AG08395 (cell line): ENCODE measurements at regions not wholly inside any gene's neighbourhood (a gene's known extent, or its start where the extent isn't known, plus 50 kb on each side); places are given as distances from the start of the nearest gene placed in this dataset.
"Not testable (repeated sequence)": the region's sequence is repeated elsewhere in the genome, so short reads cannot be mapped to it uniquely, and the experiment has no call there.

Experiments used
- DNase-seq: peaks from one replicate; pipeline ENCODE4 v3.0.0; 2012; ENCODE audit warnings: mixed read lengths, low spot score

DNA sequence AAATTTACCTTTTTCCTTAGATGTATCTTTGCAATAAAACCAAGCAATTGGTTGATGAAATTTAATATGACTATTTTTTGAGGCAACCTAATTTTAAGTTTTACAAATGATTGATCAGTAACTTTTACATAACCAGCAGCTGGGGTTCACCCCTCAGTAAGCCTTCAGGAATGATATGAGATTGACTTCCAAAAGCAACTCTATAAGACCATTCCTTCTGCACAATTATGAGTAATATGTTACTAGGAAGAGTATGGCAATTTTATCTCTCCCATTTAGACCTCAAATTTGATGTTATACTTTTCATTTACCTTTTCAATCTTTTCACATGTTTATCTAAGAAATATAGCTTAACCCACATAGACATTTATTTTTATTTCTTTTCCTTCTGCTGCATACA is 1546.3 kb downstream of the HACE1 start:
- DNase-seq, result no peak

GRCh38 chr6:103294376-103294775 is 1565.3 kb downstream of the HACE1 start:
- not testable (repeated sequence) for DNase-seq

DNA sequence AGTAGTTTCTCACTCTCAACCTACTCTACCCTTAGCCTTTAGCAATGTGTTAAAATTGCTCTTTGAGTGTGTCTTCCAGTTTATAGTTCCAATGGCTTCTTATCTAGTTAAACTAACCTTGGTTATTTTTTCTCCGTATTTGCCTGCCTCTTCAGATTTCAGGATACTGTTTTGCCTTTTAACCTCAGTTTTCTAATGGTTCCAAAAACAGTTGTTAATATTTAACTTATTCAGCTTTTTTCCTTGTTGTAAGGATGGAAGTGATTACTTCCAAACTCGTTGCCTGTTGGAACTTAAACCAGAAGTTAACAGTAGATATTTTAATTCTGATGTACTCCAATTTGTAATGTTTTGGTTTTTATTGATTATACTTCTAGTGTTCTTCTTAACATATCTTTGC is 1574.9 kb downstream of the HACE1 start:
- no peak for DNase-seq

GRCh38 chr6:103280417-103280816 is 1579.3 kb downstream of the HACE1 start:
- DNase-seq, result no peak

DNA sequence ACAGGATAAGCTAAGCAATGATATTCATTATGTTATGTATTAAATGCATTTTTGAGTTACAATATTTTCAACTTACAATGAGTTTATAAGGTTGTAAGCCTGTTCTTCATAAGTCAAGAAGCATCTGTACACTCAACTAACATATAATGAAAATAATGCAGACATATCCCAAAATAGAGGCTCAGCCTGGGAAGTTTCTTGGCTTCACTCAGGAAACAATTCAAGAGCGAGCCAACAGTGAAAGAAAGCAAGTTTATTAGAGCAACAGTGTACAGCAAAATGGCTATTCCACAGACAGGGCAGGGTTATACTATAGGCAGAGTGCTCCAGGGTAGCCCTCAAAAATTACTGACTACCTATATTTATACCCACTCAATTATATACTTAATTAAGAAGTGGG is 1581.8 kb downstream of the HACE1 start:
- DNase-seq, result no peak

DNA sequence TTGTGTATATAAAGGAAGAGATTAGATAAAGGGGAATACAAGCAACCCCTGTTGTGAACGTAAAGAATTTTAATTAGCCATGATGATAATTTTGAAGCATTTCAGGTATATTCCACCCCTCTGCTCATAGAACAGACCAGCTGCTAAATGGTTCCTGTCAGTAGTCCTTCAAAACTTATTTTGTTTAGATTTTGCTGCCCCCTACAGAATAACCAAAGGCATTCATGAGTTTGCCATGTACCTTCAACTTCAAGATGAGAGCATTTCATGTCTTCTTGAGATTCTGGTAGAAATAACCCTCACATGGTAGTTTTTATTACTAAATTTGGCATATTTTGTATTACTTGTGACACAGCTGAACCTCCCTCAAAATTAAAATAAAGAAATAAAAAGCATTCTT is 1586.7 kb downstream of the HACE1 start:
- DNase-seq, result no peak

GRCh38 chr6:103269581-103269980 is 1590.1 kb downstream of the HACE1 start:
- no peak for DNase-seq

DNA sequence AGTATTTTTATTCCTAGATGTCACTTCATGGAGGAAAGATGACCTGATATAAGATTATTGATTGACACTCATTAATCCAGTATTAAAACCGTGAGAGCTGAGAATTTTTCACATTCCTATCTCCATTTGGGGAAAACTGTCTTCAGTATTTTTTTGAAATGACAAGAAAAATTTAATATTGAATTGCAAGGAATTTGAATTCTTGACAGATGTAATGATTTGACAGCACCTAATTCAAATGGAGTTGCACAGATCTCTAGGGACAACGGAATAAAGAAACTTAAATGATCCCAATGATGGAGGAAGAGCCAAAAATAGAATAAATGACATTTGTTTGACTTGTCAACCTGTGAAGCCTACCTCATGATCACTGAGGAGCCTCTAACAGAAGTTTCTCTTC is 1591.4 kb downstream of the HACE1 start:
- DNase-seq, result no peak

DNA sequence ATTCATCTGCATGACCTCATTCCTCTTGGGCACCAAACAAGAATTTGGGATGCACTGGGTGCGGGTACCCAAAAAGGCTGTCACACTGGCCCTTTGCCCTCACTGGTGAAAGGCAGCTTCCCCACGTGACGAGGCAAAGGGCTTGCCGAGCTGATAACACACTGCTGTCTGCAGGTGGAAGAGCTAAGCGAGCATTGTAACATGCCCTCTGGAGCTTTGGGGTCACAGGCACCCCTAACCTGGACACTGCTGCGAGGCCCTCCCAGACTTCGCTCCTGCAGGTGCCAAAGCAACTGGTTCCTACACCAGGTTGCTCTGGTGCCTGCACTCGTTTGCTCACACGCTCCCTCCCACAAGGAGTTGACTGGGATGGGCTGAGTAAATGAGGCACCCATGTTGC is 1595.7 kb downstream of the HACE1 start:
- DNase-seq, result no peak

- no peak for DNase-seq
Measured at GRCh38 chr6:103255132-103255531, 1604.6 kb downstream of the HACE1 start.

GRCh38 chr6:103236923-103237322 is 1622.8 kb downstream of the HACE1 start:
- DNase-seq, result no peak

DNA sequence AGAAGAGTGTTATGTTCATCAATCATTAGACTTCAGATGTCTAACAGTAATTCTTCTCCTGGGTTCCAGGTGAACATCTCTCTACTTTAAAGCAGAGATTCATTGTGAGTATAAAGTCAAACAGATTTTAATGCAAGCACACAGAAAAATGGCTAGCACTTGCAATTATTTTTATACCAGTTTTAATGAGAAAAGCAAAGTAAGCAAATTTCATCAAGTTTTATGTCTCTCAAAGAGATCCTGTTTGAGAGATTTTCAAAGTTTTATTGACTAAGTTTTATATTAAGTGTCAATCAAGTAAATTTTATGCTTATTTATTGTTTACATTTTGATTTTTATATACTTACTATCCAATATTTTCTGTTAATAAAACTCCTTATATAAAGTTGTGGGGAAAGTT is 1628.5 kb downstream of the HACE1 start:
- DNase-seq, result no peak

DNA sequence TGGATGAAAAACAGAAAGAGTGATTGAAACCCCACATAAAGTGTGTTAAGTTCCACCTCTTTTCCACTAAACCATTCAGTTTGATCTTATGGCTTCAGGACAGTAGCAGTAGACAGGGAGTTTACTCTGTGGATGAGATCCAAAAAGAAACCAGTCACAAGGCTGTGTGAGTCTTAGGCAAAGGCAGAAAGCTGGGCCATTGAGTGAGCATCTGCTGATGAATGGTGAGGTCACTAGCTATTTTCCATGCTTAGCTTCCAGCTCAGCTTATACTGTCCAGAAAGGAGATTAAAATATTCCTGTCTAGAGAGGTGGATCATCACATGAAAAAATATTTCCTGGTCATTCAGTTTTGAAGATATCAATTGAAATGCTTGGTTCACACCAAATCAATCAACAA is 1643.9 kb downstream of the HACE1 start:
- DNase-seq, result no peak

- DNase-seq, result no peak
Measured at GRCh38 chr6:103210686-103211085, 1649.0 kb downstream of the HACE1 start.

GRCh38 chr6:103198386-103198785 is 1661.3 kb downstream of the HACE1 start:
- no peak for DNase-seq

- DNase-seq, result no peak
Measured at GRCh38 chr6:103193413-103193812, 1666.3 kb downstream of the HACE1 start.

- no peak for DNase-seq
Measured at GRCh38 chr6:103191391-103192093, 1668.2 kb downstream of the HACE1 start.

GRCh38 chr6:103184776-103185175 is 1674.9 kb downstream of the HACE1 start:
- DNase-seq, result no peak

DNA sequence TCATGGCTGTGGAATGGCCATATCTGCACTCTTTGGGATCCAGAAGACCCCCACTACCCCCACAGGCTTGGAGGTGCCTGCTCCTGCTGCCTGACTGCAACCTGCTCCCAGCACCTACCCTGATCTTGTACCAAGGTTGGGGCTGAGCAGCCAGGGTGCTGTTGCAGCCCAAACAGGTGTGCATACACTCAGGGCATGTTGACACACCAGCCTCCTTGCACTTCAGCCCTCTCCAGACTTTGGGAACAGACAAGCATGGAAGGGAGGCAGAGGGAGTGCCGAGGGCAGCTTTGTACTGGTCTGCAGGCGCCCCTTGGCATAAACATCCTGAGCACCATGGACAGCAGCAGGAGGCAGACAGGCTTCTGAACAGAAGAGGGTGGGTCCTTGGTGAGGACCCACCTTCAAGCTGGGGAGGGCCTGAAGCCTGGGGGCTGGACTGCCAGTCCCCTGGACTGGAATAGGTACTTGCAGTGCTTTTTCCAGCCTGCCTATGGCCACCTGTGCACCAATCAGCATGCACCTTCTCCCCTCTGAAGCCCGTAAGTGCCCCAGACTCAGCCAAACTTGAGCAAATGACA is 1675.8 kb downstream of the HACE1 start:
- DNase-seq, result no peak

DNA sequence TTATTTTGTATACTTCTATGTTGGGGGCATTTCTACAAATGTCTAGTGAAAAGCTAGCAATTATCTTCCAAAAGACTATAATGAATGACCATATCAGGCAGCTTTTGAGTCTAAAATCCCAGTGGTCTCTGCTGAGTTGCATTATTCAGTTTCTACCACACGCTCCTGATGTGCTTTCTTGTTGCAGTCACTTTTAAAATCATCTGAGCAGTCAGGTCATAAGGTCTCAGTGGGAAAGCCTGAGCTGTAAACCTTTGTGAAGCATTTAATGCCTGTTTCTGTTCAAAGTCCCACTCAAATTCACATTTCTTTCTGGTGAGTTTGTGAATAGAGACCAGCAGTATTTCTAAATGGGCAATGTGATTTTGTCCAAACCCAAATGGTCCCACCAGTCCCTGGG is 1681.5 kb downstream of the HACE1 start:
- no peak for DNase-seq

- no peak for DNase-seq
Measured at GRCh38 chr6:103177791-103178190, 1681.9 kb downstream of the HACE1 start.

GRCh38 chr6:103175056-103175455 is 1684.7 kb downstream of the HACE1 start:
- no peak for DNase-seq

- DNase-seq, result no peak
Measured at GRCh38 chr6:103167345-103168071, 1692.2 kb downstream of the HACE1 start.
